ENCODE measurements at regions not wholly inside any gene's neighbourhood (a gene's known extent, or its start where the extent isn't known, plus 50 kb on each side); places are given as distances from the start of the nearest gene placed in this dataset.
A peak's percentile ranks its signal among the peaks of the same experiment; 100 is the strongest.
"Not testable (repeated sequence)": the region's sequence is repeated elsewhere in the genome, so short reads cannot be mapped to it uniquely, and the experiment has no call there.

DNA sequence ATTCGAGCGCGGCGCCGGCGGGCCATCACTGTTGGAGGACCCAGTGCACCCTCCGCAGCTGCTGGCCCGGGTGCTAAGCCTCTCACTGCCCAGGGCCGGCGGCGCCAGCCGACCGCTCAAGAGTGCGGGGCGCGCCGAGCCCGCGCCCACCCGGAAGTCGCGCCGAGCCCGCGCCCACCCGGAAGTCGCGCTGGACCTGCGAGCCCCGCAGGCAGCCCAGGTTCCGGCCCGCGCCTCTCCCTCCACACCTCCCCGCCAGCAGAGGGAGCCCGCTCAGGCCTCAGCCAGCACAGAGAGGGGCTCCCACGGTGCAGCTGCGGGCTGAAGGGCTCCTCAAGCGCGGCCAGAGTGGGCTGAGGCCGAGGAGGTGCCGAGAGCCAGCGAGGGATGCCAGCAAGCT lies 170.8 kb downstream of the GTF2H2C_2 start:
- not testable (repeated sequence) for H3K27ac ChIP-seq (replicated peaks); H3K27me3 ChIP-seq (ENCODE audit: insufficient read depth, poor library complexity, severe bottlenecking); H3K4me3 ChIP-seq (replicated peaks; ENCODE audit: insufficient read depth, low read length)
- peak in 1 of 2 experiments; percentile 0 for DNase-seq (ENCODE audit: low read depth in 1 of 2, low spot score in 1 of 2)

All from HL-60 (cell line).